ENCODE measurements at regions not wholly inside any gene's neighbourhood (a gene's known extent, or its start where the extent isn't known, plus 50 kb on each side); places are given as distances from the start of the nearest gene placed in this dataset.

GRCh38 chr6:8705435-8706020 is 270.2 kb upstream of the SLC35B3 start:
- no peak for DNase-seq (ENCODE audit: low read depth in 4 of 4, low spot score in 1 of 4)

DNA sequence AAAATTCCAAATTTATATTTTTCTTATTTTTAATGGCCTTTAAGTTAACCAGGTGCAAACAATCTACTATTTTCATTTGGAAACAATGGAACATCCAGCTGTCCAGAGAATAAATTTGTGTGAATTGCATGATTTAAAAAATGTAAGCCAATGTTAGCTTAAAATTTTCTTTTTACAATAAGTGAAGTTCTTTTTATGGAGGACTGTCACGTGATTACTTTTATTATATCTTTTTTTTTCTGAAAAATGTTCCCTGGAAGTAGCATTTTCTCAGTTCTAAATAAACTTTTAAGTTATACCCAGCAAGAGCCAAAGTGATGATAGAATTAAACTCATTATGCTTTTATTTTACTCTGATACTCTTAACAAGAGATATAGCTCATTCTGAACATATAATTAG is 267.7 kb upstream of the SLC35B3 start:
- DNase-seq (ENCODE audit: low read depth in 4 of 4, low spot score in 1 of 4), result no peak

GRCh38 chr6:8688821-8689220 is 253.5 kb upstream of the SLC35B3 start:
- DNase-seq (ENCODE audit: low read depth in 4 of 4, low spot score in 1 of 4), result no peak

DNA sequence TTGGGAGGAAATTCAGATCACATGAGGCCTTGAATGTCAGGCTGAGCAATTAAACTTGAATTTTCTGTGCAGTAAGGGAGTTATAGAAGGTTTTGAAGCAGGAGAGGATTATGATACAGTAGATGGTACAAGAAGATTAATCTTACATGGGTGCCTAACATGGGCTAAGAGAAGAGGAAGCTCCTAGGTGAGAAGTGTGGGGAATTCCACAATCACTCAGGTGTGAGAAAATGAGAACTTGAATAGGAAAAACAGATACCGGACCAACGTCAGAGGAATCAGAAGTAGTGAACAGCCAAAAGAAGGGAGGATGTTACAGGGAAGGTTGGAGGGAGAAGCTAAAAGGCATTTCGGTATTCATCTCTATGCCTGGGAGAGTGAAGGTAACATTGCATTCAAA is 250.7 kb upstream of the SLC35B3 start:
- DNase-seq (ENCODE audit: low read depth in 4 of 4, low spot score in 1 of 4), result no peak

- no peak for DNase-seq (ENCODE audit: low read depth in 4 of 4, low spot score in 1 of 4)
Measured at GRCh38 chr6:8683204-8683603, 247.9 kb upstream of the SLC35B3 start.

GRCh38 chr6:8679823-8680222 is 244.5 kb upstream of the SLC35B3 start:
- DNase-seq (ENCODE audit: low read depth in 4 of 4, low spot score in 1 of 4), result no peak

DNA sequence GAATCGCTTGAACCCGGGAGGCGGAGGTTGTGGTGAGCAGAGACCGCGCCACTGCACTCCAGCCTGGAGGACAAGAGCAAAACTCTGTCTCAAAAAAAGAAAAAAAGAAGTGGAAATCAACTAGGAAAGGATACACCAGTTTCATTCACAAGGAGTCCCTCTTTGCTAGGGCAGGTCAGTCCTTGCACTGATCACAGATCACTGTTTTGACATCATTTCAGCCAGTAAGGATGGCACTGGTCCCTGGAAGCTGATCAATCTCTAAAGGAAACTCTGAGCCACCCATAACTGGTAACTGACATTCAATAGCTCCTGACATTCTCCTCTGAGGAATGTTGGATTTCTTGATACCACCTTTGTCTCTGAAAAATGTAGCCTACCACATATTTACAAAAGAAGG is 243.1 kb upstream of the SLC35B3 start:
- DNase-seq (ENCODE audit: low read depth in 4 of 4, low spot score in 1 of 4), result no peak

GRCh38 chr6:8674126-8674525 is 238.8 kb upstream of the SLC35B3 start:
- DNase-seq (ENCODE audit: low read depth in 4 of 4, low spot score in 1 of 4), result no peak

GRCh38 chr6:8672882-8673281 is 237.5 kb upstream of the SLC35B3 start:
- DNase-seq (ENCODE audit: low read depth in 4 of 4, low spot score in 1 of 4), result no peak

GRCh38 chr6:8670792-8671191 is 235.4 kb upstream of the SLC35B3 start:
- no peak for DNase-seq (ENCODE audit: low read depth in 4 of 4, low spot score in 1 of 4)

- no peak for DNase-seq (ENCODE audit: low read depth in 4 of 4, low spot score in 1 of 4)
Measured at GRCh38 chr6:8664700-8665099, 229.4 kb upstream of the SLC35B3 start.

DNA sequence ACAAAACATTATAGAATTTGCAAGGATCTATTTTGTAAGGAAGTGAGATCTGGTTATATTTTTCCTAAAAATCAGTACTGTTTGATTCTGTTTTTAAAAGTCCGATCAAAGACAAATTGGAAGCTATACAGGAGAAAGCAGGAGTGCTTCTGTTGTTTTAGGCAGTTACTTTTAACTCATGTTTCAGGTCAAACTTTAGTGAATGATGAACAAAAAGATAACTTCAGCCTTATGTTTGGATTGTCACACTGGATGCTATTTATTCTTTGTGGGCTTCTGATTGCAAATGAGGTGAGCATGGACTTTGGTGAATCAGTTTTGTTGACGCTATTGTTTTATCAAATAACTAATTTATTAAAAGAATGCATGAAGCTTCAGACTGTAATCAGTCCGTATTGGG is 228.7 kb upstream of the SLC35B3 start:
- DNase-seq (ENCODE audit: low read depth in 4 of 4, low spot score in 1 of 4), result no peak

DNA sequence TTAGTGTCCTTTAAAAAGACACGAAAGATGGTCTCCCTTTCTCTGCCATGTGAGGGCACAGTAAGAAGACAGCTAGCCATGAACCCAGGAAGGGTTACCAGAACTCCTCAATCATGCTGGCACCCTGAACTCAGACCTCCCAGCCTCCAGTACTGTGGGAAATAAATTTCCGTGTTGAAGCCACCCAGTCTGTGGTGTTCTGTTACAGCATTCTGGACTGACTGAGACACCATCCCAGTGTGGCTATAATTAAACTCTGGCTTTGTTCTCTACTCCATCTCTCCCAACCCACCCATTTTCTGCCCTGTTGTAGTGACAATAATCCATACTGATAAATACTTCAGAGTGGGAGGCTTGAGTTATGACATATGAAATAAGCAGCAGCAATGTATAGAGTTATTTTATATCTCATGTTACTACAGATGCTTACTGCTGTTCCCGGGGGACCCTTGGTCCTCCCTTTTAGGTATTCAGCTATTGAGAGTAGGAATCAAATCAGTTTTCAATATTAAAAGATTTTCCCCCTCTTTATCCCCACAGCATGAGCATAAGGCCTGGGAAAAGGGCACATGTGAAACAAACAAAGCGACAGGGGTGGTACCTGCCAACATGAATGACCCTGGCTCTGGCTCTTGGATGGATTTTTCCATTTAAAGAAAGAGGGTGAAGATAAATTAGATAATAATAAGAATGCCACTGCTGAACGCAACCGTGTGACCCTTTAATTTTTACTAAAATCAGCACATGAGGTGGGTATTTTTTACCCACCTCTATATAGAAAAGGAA is 224.3 kb upstream of the SLC35B3 start:
- no peak for DNase-seq (ENCODE audit: low read depth in 4 of 4, low spot score in 1 of 4)

DNA sequence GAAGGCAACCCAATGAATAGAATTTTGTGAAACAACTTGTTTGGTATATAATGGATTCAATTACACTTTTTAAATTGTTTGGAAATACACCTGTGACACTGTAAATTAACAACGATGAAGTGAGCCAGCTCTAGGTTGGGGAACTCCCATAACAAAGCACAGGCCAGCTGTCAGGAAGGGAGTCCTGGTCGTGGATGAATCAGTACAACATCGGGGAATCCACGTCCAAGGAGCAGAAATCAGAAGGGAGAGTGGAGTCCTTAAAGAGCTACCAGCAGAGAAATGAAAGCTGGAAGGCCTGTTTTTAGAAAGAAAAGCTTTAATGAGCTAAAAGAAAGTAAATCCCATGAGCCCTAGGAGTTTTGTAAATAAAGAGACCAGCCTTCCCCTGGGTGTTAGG is 223.1 kb upstream of the SLC35B3 start:
- no peak for DNase-seq (ENCODE audit: low read depth in 4 of 4, low spot score in 1 of 4)

- DNase-seq (ENCODE audit: low read depth in 4 of 4, low spot score in 1 of 4), result no peak
Measured at GRCh38 chr6:8657522-8657921, 222.2 kb upstream of the SLC35B3 start.

- DNase-seq (ENCODE audit: low read depth in 4 of 4, low spot score in 1 of 4), result no peak
Measured at GRCh38 chr6:8655670-8656454, 220.5 kb upstream of the SLC35B3 start.

GRCh38 chr6:8652710-8653109 is 217.4 kb upstream of the SLC35B3 start:
- no peak for DNase-seq (ENCODE audit: low read depth in 4 of 4, low spot score in 1 of 4)

DNA sequence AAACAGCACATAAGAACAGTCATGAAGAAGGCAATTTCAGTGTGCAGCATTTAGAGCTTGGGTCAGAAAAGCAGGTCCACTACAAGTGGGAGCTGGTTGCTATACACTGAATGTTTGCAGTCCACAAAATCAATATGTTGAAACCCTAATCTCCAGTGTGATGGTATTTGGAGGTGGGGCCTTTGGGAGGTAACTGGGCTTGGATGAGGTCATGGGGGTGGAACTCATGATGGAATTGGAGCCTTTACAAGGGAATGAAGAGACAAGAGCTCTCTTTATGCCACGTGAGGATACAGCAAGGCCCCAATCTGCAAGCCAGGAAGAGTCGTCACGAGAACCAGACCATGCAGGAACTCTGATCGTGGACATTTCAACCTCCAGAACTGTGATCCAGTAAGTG is 216.7 kb upstream of the SLC35B3 start:
- DNase-seq (ENCODE audit: low read depth in 4 of 4, low spot score in 1 of 4), result no peak

- no peak for DNase-seq (ENCODE audit: low read depth in 4 of 4, low spot score in 1 of 4)
Measured at GRCh38 chr6:8645212-8645611, 209.9 kb upstream of the SLC35B3 start.

- no peak for DNase-seq (ENCODE audit: low read depth in 4 of 4, low spot score in 1 of 4)
Measured at GRCh38 chr6:8644306-8644705, 209.0 kb upstream of the SLC35B3 start.

- DNase-seq (ENCODE audit: low read depth in 4 of 4, low spot score in 1 of 4), result no peak
Measured at GRCh38 chr6:8642854-8643253, 207.5 kb upstream of the SLC35B3 start.

DNA sequence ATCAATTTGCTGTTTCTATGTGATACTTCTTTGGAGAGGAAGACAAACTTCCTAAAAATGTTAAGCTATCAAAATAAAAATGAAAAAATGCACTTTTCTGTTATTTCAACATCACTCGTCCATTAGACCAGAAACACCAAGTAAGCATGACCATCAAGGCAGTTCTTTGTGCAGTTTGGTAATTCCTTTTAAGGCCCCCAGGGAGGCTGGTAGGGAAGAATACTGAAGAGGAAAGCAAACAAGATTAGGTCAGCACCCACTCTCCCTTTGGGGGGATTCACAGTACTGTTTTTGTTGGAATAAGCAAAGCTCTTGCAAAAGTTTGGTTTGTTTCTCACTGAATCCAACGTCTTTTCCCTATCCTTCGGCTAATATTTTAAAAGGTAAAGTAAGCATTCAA is 206.8 kb upstream of the SLC35B3 start:
- DNase-seq (ENCODE audit: low read depth in 4 of 4, low spot score in 1 of 4), result no peak

Measured in stimulated activated CD4-positive, alpha-beta T cell treated with anti-CD3 and anti-CD28 coated beads, Interleukin-1b, Interleukin-23, amount 100 ng/mL, for 24 hours (primary cell).